Anterior cingulate cortex (tissue), 58 donors: ENCODE measurements at regions not wholly inside any gene's neighbourhood (a gene's known extent, or its start where the extent isn't known, plus 50 kb on each side); places are given as distances from the start of the nearest gene placed in this dataset.

ENCODE experiments used
- DNase-seq, 58 donors: peaks; one replicate each; lab custom pipeline; 2025; lab: John Stamatoyannopoulos, UW

DNA sequence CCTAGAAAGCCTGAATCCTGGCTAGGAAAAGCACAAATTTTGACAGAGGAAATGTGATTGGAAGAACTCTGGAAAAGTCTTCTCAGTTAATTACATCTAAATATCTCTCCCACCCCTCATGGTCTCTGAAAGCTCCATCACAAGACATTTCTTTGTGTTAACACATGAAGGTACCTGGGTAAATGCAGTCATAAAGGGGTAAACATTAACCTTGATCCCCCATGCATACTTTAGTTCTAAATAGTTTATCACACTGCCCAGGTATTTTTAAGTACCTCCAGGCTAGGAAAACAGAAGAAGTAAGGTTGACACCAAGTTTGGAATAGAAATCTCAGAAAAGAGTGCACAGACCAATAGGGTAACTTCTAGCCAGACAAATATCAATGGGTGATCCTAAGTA is 334.5 kb downstream of the PIK3R1 start:
- no peak for DNase-seq

DNA sequence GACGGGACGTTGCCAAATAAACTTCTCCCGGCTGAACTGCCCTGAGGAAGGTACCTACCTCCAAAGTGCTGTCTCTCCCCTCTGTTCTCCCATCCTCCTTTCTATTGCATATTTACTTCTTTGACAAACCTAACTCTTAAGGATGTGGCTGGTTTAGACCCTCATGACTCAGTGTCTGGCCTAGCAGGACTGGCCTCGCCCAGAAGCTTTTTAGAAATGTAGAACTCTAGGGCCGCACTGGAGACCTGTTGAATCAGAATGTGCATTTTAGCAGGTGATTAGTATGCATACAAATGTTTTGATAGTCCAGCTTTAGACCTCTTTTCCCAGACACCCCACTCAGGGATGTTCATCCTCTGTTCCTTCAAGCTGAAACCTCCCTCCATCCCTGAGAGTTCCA is 335.9 kb downstream of the PIK3R1 start:
- DNase-seq, result no peak

- no peak for DNase-seq
Observed at GRCh38 chr5:68554571-68555279, 339.2 kb downstream of the PIK3R1 start.

- no peak for DNase-seq
Observed at GRCh38 chr5:68555907-68556681, 340.5 kb downstream of the PIK3R1 start.

GRCh38 chr5:68557162-68557936 is 341.8 kb downstream of the PIK3R1 start:
- no peak for DNase-seq

GRCh38 chr5:68562308-68562707 is 346.8 kb downstream of the PIK3R1 start:
- DNase-seq, result peak in 28 of 58 donors; percentile 1 to 66 (median 18)

- no peak for DNase-seq
Observed at GRCh38 chr5:68565427-68565826, 349.9 kb downstream of the PIK3R1 start.

DNA sequence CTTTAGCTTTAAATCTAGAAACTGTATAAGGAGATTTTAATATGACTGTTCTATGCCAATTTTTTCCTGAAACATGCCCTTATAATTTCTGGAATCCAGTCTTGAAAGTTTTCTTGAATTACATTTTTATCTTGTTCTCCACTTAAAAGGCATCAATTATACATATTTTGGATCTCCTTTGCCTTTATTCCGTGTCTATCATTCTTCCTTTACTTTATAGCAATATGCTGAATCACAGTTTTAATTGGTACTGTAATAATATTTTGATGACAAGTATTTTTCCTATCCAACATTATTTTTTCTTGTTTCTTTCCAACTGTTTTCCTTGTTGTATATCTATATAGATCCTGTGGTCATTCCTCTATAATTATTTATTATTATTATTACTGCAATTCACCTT is 361.2 kb downstream of the PIK3R1 start:
- DNase-seq, result no peak

- DNase-seq, result no peak
Observed at GRCh38 chr5:68582284-68582683, 366.7 kb downstream of the PIK3R1 start.

GRCh38 chr5:68587171-68587570 is 371.6 kb downstream of the PIK3R1 start:
- DNase-seq, result no peak

DNA sequence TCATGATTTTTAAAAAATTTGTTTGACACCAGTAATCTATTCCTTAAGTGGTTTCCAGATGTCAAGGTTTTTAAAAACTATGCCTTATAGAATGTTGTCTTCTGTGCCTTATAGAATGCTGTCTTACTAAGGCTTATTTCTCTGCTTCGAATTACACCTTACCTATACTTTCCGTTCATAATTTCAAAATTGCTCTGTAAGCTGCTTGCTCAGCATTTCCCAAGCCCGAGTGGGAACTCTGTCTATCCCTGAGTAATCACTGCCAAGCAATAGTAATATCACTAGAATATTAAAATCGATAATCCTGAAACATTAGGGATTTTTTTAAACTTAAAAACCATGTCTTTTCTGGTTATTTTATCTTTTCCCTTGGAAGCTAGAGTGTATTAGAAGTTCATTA is 376.3 kb downstream of the PIK3R1 start:
- no peak for DNase-seq

- DNase-seq, result no peak
Observed at GRCh38 chr5:68592351-68592750, 376.8 kb downstream of the PIK3R1 start.

DNA sequence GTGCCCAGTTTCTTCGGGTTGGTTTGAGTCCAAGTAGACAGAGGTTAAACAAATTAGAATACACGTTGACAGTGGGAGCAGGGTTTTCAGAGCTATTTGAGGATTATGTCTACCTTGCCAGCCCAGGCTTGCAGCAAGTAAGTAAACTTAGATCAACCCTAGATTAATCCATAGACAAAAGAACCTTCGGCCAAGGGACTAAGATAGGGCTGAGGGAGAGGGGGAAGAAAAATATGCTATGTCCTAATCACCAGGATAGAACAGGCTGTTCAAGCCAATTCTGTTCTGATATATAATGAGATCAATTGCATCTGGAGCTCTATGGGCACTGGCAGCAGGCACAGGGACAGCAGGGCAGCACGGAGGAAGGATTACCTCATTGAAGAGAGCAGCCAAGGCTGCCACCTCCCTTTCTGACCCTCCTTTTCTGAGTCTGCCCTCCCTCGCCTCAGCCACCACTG is 377.7 kb downstream of the PIK3R1 start:
- DNase-seq, result no peak

- no peak for DNase-seq
Observed at GRCh38 chr5:68612972-68613371, 397.4 kb downstream of the PIK3R1 start.

- no peak for DNase-seq
Observed at GRCh38 chr5:68618501-68618900, 402.9 kb downstream of the PIK3R1 start.

GRCh38 chr5:68627001-68627400 is 411.4 kb downstream of the PIK3R1 start:
- DNase-seq, result no peak

DNA sequence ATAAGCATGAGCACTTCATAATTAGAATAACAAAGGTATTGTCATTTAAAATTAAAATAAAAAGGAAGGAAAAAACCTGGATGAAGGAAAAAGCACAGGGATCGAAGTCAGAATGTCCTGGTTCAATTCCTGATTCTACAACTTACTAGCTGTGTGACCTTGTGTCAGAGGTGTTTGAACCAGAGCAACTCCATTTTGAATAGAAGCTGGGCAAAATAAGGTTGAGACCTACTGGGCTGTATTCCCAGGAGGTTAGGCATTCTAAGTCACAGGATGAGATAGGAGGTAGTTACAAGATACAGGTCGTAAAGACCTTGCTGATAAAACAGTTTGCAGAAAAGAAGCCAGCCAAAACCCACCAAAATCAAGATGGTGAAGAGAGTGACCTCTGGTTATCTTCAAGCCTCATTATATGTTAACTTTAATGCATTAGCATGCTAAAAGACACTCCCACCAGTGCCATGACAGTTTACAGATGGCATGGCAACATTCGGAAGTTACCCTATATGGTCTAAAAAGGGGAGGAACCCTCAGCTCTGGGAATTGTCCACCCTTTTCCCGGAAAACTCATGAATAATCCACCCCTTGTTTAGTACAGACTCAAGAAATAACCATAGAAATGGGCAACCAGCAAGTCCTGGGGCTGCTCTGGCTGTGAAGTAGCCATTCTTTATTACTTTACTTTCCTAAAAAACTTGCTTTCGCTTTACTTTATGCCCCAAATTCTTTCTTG is 412.7 kb downstream of the PIK3R1 start:
- no peak for DNase-seq

GRCh38 chr5:68630354-68630753 is 414.8 kb downstream of the PIK3R1 start:
- no peak for DNase-seq

GRCh38 chr5:68631884-68632283 is 416.3 kb downstream of the PIK3R1 start:
- no peak for DNase-seq

DNA sequence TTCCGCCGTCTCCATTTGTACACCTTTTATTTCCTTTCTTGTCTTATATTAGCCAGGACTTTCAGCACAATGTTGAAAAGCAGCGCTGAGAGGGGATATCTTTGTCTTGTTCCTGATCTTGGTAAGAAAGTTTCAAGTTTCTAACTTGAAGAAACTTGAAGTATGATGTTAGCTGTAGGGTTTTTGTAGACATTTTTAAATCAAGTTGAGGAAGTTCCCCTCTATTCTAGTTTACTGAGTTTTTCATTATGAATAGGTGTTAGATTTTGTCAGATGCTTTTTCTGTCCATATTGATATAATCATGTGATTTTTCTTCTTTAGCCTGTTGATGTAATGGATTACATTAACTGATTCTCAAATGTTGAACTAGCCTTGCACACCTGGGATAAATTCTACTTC is 425.7 kb downstream of the PIK3R1 start:
- no peak for DNase-seq

DNA sequence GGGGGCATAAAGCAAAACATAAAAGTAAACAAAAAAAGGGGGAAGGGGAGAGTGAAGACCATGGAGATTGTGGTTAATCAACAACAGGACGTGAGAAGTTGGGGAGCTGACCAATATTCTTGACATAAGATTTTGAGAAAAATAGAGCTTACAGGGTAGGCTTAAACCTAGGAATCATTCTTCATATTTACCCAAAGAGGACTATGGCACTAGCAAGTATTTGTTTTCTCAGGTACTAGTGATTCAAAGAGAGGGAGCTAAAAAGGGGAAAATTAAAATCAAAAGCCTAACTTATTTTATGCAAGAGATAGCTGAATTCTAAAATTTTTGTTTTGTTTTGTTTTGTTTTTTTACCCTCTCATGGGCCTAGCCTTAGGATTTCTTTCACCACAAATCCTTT is 427.5 kb downstream of the PIK3R1 start:
- DNase-seq, result no peak
